Epidermal melanocyte (primary cell): ENCODE measurements at regions not wholly inside any gene's neighbourhood (a gene's known extent, or its start where the extent isn't known, plus 50 kb on each side); places are given as distances from the start of the nearest gene placed in this dataset.
"Not testable (repeated sequence)": the region's sequence is repeated elsewhere in the genome, so short reads cannot be mapped to it uniquely, and the experiment has no call there.

Source experiments
- DNase-seq: peaks from one replicate; pipeline ENCODE4 v3.0.0; 2011; ENCODE audit warnings: low spot score; ENCODE audit not compliant: insufficient read length

GRCh38 chr3:95442766-95443165, 1371.6 kb upstream of the EPHA6 start:
- no peak for DNase-seq

GRCh38 chr3:95449841-95450240, 1364.6 kb upstream of the EPHA6 start:
- DNase-seq, result no peak

- no peak for DNase-seq
Observed at GRCh38 chr3:95453242-95453641, 1361.2 kb upstream of the EPHA6 start.

GRCh38 chr3:95456835-95457234, 1357.6 kb upstream of the EPHA6 start:
- DNase-seq, result no peak

- no peak for DNase-seq
Observed at GRCh38 chr3:95459706-95460105, 1354.7 kb upstream of the EPHA6 start.

GRCh38 chr3:95460274-95460673, 1354.1 kb upstream of the EPHA6 start:
- DNase-seq, result no peak

GRCh38 chr3:95462161-95462560, 1352.2 kb upstream of the EPHA6 start:
- no peak for DNase-seq

- no peak for DNase-seq
Observed at GRCh38 chr3:95464346-95464745, 1350.0 kb upstream of the EPHA6 start.

- DNase-seq, result no peak
Observed at GRCh38 chr3:95468331-95468730, 1346.1 kb upstream of the EPHA6 start.

- no peak for DNase-seq
Observed at GRCh38 chr3:95474338-95474737, 1340.1 kb upstream of the EPHA6 start.

GRCh38 chr3:95476534-95476933, 1337.9 kb upstream of the EPHA6 start:
- no peak for DNase-seq

GRCh38 chr3:95506174-95506573, 1308.2 kb upstream of the EPHA6 start:
- no peak for DNase-seq

GRCh38 chr3:95508124-95508523, 1306.3 kb upstream of the EPHA6 start:
- DNase-seq, result no peak

- DNase-seq, result no peak
Observed at GRCh38 chr3:95511828-95512227, 1302.6 kb upstream of the EPHA6 start.

- DNase-seq, result no peak
Observed at GRCh38 chr3:95514260-95514659, 1300.1 kb upstream of the EPHA6 start.

GRCh38 chr3:95521396-95521795, 1293.0 kb upstream of the EPHA6 start:
- no peak for DNase-seq

- DNase-seq, result no peak
Observed at GRCh38 chr3:95522449-95522848, 1291.9 kb upstream of the EPHA6 start.

GRCh38 chr3:95539950-95540483, 1274.4 kb upstream of the EPHA6 start:
- no peak for DNase-seq

- DNase-seq, result no peak
Observed at GRCh38 chr3:95565502-95565901, 1248.9 kb upstream of the EPHA6 start.

GRCh38 chr3:95567346-95567745, 1247.0 kb upstream of the EPHA6 start:
- DNase-seq, result no peak

- DNase-seq, result no peak
Observed at GRCh38 chr3:95586754-95587153, 1227.6 kb upstream of the EPHA6 start.

GRCh38 chr3:95587641-95588040, 1226.8 kb upstream of the EPHA6 start:
- DNase-seq, result not testable (repeated sequence)

- no peak for DNase-seq
Observed at GRCh38 chr3:95588473-95588872, 1225.9 kb upstream of the EPHA6 start.
